ENCODE measurements at regions not wholly inside any gene's neighbourhood (a gene's known extent, or its start where the extent isn't known, plus 50 kb on each side); places are given as distances from the start of the nearest gene placed in this dataset.

GRCh38 chr6:135572051-135572450 is 74.5 kb upstream of the AHI1 start:
- Histone ChIP-seq H3K27me3 (ENCODE audit: control insufficient read depth, insufficient read depth, low read length) (no peaks in the 10 kb centered on the region), H2AFZ (ENCODE audit: low read length) (no peak overlapping the region), H3K4me1 (ENCODE audit: control insufficient read depth, extremely low read depth, insufficient read depth, low read length) (no peaks in the 10 kb centered on the region), H3K9ac (ENCODE audit: insufficient read depth, low read length) (no peak overlapping the region), H3K4me3 (replicated peaks in 1 of 4; ENCODE audit: control extremely low read depth in 1 of 4, insufficient read depth in 1 of 4, low read depth in 3 of 4, low read length in 4 of 4) (no peak overlapping the region), H3K27ac (ENCODE audit: insufficient read depth, low read length) (no peak overlapping the region), H3K79me2 (ENCODE audit: control insufficient read depth, insufficient read depth, low read length) (no peaks in the 10 kb centered on the region), H3K9me3 (ENCODE audit: control insufficient read depth, insufficient read depth, low read depth, low read length) (no peaks in the 10 kb centered on the region), H3K36me3 (ENCODE audit: control insufficient read depth, insufficient read depth, low read length) (no peaks in the 10 kb centered on the region), H3K4me2 (ENCODE audit: extremely low read depth, insufficient read depth, low read length) (no peak overlapping the region), H4K20me1 (ENCODE audit: control insufficient read depth, extremely low read depth, insufficient read depth, low read length) (no peaks in the 10 kb centered on the region)
- peak in 1 of 2 donors; percentile 58 for DNase-seq (ENCODE audit: low read depth in 2 of 2)
- TF ChIP-seq CTCF (conservative IDR thresholded peaks at IDR 0.05 in 1 of 2, IDR thresholded peaks at IDR 0.05 in 1 of 2; ENCODE audit: low read depth in 1 of 2, low read length in 2 of 2) (no peak), EZH2 (IDR thresholded peaks at IDR 0.05; ENCODE audit: low read length, missing control alignments) (no peak)

GRCh38 chr6:135575629-135576028 is 78.1 kb upstream of the AHI1 start:
- no peak overlapping the region for H3K4me3 ChIP-seq (replicated peaks in 1 of 4; ENCODE audit: control extremely low read depth in 1 of 4, insufficient read depth in 1 of 4, low read depth in 3 of 4, low read length in 4 of 4)
- TF ChIP-seq CTCF (conservative IDR thresholded peaks at IDR 0.05 in 1 of 2, IDR thresholded peaks at IDR 0.05 in 1 of 2; ENCODE audit: low read depth in 1 of 2, low read length in 2 of 2) = no peak
- TF ChIP-seq EZH2 (IDR thresholded peaks at IDR 0.05; ENCODE audit: low read length, missing control alignments) = no peak
- no peaks in the 10 kb centered on the region for H3K4me1 ChIP-seq (ENCODE audit: control insufficient read depth, extremely low read depth, insufficient read depth, low read length)
- H3K79me2 ChIP-seq (ENCODE audit: control insufficient read depth, insufficient read depth, low read length) = no peaks in the 10 kb centered on the region
- no peaks in the 10 kb centered on the region for H4K20me1 ChIP-seq (ENCODE audit: control insufficient read depth, extremely low read depth, insufficient read depth, low read length)
- H3K9ac ChIP-seq (ENCODE audit: insufficient read depth, low read length) = no peak overlapping the region
- no peak overlapping the region for H3K27ac ChIP-seq (ENCODE audit: insufficient read depth, low read length)
- H3K9me3 ChIP-seq (ENCODE audit: control insufficient read depth, insufficient read depth, low read depth, low read length) = no peaks in the 10 kb centered on the region
- no peak overlapping the region for H2AFZ ChIP-seq (ENCODE audit: low read length)
- H3K27me3 ChIP-seq (ENCODE audit: control insufficient read depth, insufficient read depth, low read length) = no peaks in the 10 kb centered on the region
- no peak overlapping the region for H3K4me2 ChIP-seq (ENCODE audit: extremely low read depth, insufficient read depth, low read length)
- DNase-seq (ENCODE audit: low read depth in 2 of 2) = no peak
- no peaks in the 10 kb centered on the region for H3K36me3 ChIP-seq (ENCODE audit: control insufficient read depth, insufficient read depth, low read length)

GRCh38 chr6:135576055-135576454 is 78.5 kb upstream of the AHI1 start:
- Histone ChIP-seq H3K4me3 (replicated peaks in 1 of 4; ENCODE audit: control extremely low read depth in 1 of 4, insufficient read depth in 1 of 4, low read depth in 3 of 4, low read length in 4 of 4) (no peak overlapping the region), H3K36me3 (ENCODE audit: control insufficient read depth, insufficient read depth, low read length) (no peaks in the 10 kb centered on the region), H4K20me1 (ENCODE audit: control insufficient read depth, extremely low read depth, insufficient read depth, low read length) (no peaks in the 10 kb centered on the region), H3K27ac (ENCODE audit: insufficient read depth, low read length) (no peak overlapping the region), H3K79me2 (ENCODE audit: control insufficient read depth, insufficient read depth, low read length) (no peaks in the 10 kb centered on the region), H3K4me1 (ENCODE audit: control insufficient read depth, extremely low read depth, insufficient read depth, low read length) (no peaks in the 10 kb centered on the region), H3K4me2 (ENCODE audit: extremely low read depth, insufficient read depth, low read length) (no peak overlapping the region), H3K27me3 (ENCODE audit: control insufficient read depth, insufficient read depth, low read length) (no peaks in the 10 kb centered on the region), H3K9ac (ENCODE audit: insufficient read depth, low read length) (no peak overlapping the region), H3K9me3 (ENCODE audit: control insufficient read depth, insufficient read depth, low read depth, low read length) (no peaks in the 10 kb centered on the region), H2AFZ (ENCODE audit: low read length) (no peak overlapping the region)
- TF ChIP-seq CTCF (conservative IDR thresholded peaks at IDR 0.05 in 1 of 2, IDR thresholded peaks at IDR 0.05 in 1 of 2; ENCODE audit: low read depth in 1 of 2, low read length in 2 of 2) = no peak
- no peak for TF ChIP-seq EZH2 (IDR thresholded peaks at IDR 0.05; ENCODE audit: low read length, missing control alignments)
- peak; percentile 73 to 90 for DNase-seq (ENCODE audit: low read depth in 2 of 2)
